ENCODE measurements at regions not wholly inside any gene's neighbourhood (a gene's known extent, or its start where the extent isn't known, plus 50 kb on each side); places are given as distances from the start of the nearest gene placed in this dataset.

- no peak for TF ChIP-seq CTCF (optimal IDR thresholded peaks at IDR 0.05 in 1 of 3, IDR thresholded peaks at IDR 0.05 in 1 of 3, conservative IDR thresholded peaks at IDR 0.05 in 1 of 3; ENCODE audit: extremely low read depth in 1 of 3, insufficient read depth in 2 of 3, low read length in 3 of 3)
- no peak for TF ChIP-seq EZH2 (IDR thresholded peaks at IDR 0.05; ENCODE audit: low read length)
These were observed 268.8 kb downstream of the ADGRD1 start for GRCh38 chr12:131222329-131223139.

Measured in keratinocyte (primary cell).